AG09309 (cell line): ENCODE measurements at regions not wholly inside any gene's neighbourhood (a gene's known extent, or its start where the extent isn't known, plus 50 kb on each side); places are given as distances from the start of the nearest gene placed in this dataset.

Experiments
- DNase-seq: peaks from one replicate; pipeline ENCODE4 v3.0.0-alpha.2; 2010; ENCODE audit warnings: low read depth
- H3K4me3 ChIP-seq: 2 replicates; pipeline ENCODE4 v1.5.1; 2011; ENCODE audit warnings: mild to moderate bottlenecking, low read depth, low read length, moderate library complexity; ENCODE audit not compliant: control insufficient read depth
- TF ChIP-seq, protein P1 (sequence below): IDR thresholded peaks from 2 replicates; pipeline ENCODE4 v1.5.1; 2011; ENCODE audit warnings: mild to moderate bottlenecking, low read depth, low read length, inconsistent platforms; ENCODE audit not compliant: insufficient read depth, control insufficient read depth; ENCODE audit errors: missing control alignments

DNA sequence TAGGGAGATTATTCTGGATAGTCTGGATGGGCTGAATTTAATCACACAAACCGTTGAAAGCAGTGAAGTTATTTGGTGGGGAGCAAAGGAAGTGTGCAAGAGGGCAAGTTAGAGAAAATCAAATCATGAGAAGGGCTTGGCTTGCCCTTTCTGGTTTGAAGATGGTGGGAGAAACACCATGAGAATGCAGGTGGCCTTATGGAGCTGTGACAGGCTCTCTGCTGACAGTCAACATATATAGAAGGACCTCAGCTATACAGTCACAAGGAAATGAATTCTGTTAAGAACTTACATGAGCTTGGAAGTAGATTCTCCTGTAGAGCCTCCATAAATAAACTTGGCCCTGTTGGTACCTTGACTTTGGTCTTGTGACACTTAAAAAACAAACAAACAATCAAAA, 72.3 kb downstream of the GMNC start:
- no peak overlapping the region for H3K4me3 ChIP-seq

DNA sequence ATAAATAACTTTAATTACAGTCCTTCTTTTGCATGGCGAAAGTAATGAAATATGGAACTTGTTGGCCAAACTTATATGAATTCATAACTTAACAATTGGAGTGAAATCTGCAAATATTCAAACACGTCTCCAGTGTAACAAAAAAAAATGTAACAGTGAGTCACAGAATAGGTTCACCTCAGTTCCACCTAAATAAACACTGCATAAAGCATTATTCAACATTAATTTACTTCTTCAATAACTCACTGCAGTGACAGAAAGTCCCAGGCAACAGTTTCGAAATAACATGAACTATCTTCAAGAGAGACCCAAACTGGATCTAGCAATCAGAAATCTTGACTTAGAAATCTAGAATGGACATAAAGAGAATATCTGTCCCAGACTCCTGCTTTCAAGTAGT, 75.6 kb downstream of the GMNC start:
- DNase-seq = no peak
- TF ChIP-seq, protein P1, sequence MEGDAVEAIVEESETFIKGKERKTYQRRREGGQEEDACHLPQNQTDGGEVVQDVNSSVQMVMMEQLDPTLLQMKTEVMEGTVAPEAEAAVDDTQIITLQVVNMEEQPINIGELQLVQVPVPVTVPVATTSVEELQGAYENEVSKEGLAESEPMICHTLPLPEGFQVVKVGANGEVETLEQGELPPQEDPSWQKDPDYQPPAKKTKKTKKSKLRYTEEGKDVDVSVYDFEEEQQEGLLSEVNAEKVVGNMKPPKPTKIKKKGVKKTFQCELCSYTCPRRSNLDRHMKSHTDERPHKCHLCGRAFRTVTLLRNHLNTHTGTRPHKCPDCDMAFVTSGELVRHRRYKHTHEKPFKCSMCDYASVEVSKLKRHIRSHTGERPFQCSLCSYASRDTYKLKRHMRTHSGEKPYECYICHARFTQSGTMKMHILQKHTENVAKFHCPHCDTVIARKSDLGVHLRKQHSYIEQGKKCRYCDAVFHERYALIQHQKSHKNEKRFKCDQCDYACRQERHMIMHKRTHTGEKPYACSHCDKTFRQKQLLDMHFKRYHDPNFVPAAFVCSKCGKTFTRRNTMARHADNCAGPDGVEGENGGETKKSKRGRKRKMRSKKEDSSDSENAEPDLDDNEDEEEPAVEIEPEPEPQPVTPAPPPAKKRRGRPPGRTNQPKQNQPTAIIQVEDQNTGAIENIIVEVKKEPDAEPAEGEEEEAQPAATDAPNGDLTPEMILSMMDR = no peak
- no peak overlapping the region for H3K4me3 ChIP-seq

More for the DNA sequence above, 72.3 kb downstream of the GMNC start:
- TF ChIP-seq, protein P1 = no peak
- DNase-seq = no peak

DNA sequence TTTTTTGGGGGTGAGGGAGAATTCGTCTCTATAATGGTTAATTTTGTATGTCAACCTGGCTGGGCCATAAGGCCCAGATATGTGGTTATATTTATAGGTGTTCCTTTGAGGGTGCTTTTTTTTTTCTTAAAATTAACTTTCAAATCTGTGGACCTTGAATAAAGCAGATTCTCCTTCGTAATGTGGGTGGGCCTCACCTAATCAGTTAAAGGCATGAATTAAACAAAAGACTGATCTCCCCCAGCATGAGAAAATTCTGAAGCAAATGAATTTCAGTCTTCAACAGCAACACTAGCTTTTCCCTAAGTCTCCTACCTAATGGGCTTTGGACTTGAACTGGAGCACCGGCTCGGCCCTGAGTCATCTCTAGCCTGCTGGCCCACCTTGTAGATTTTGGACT, 77.4 kb downstream of the GMNC start:
- DNase-seq = no peak
- no peak overlapping the region for H3K4me3 ChIP-seq
- TF ChIP-seq, protein P1 = no peak

DNA sequence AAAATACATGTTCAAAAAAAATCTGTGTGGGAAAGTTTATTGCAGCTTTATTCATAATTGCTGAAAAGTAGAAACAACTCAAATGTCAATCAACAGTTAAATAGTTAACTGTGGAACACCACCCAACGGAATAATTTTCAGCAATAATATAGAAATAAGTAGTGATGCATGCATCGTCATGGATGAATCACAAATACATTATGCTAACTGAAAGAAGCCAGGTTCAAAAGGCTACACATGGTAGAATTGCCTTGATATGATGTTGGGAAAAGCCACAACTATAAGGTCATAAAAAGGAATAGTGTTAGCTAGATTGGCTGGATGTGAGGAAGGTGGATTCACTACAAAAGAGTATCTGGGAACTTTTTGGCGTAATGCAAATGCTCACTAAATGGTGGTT, 82.0 kb downstream of the GMNC start:
- DNase-seq = no peak
- TF ChIP-seq, protein P1 = no peak
- no peak overlapping the region for H3K4me3 ChIP-seq

DNA sequence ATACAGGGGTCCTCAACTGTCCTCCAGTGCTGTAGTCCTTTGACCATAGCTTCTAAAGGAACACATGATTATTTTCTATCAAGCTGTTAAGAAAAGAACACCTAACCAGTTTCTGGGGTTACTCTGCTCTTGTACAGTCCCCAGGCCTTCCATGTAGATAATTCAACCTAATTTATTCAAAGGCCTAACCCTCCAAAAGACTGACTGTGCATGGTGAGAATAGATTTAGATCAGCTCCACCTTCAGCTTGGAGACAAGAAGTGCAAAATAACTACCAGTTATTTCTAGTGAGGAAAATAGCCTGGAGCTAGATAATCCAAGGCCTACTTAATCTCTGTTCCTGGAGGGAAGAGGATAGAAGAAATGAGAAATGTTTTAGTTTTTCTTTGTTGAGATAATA, 87.9 kb downstream of the GMNC start:
- no peak overlapping the region for H3K4me3 ChIP-seq
- no peak for DNase-seq
- TF ChIP-seq, protein P1 = no peak

DNA sequence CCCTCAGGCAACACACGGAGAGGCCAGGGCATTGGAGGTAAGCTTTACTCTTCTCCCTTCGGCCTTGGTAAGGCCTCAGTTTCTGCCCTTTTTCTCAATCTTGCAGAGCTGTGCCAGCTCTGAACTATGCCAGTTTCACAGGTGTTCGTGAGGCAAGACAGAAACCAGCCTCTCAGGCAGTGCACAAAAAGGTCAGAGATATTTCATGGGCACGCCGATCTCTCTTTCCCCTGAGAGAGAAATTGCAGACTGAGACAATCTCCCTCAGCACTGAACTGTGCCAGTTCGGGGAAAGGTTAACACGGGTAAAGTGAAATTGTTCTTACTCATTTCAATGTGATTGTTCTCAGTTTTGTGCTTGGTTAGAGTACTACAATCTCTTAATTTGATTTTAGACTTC, 88.5 kb downstream of the GMNC start:
- TF ChIP-seq, protein P1 = no peak
- no peak for DNase-seq
- no peak overlapping the region for H3K4me3 ChIP-seq

DNA sequence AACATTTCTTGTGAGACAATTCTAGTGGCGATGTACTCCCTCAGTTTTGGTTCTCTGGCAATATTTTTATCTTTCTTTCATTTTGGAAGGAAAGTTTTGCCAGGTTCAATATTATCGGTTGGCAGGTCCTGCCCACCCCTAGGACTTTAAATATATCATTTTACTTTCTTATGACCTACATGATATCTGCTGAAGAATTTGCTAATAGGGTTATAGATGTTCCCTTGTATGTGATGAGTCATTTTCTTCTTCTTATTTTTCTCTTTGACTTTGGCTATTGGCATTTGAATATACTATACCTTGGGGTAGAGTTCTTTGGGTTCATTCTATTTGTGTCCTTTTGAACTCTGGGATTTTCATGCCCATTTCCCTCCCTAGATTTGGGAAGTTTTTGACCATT, 89.7 kb downstream of the GMNC start:
- no peak for DNase-seq
- TF ChIP-seq, protein P1 = no peak
- no peak overlapping the region for H3K4me3 ChIP-seq
